Brain microvascular endothelial cell (primary cell): ENCODE measurements at regions not wholly inside any gene's neighbourhood (a gene's known extent, or its start where the extent isn't known, plus 50 kb on each side); places are given as distances from the start of the nearest gene placed in this dataset.

Experiments used
- DNase-seq: peaks from one replicate; pipeline ENCODE4 v3.0.0-alpha.2; 2020
- H3K27ac ChIP-seq: fragments of 250-450 bp; sonication (Bioruptor Pico); 2 replicates; pipeline ENCODE4 v1.5.1; 2020; ENCODE audit warnings: mild to moderate bottlenecking, moderate library complexity
- H3K27me3 ChIP-seq: fragments of 250-450 bp; sonication (Bioruptor Pico); replicated peaks from 2 replicates; pipeline ENCODE4 v1.5.1; 2020; ENCODE audit warnings: mild to moderate bottlenecking
- H3K36me3 ChIP-seq: fragments of 250-450 bp; sonication (Bioruptor Pico); replicated peaks from 2 replicates; pipeline ENCODE4 v1.5.1; 2020; ENCODE audit warnings: mild to moderate bottlenecking
- H3K4me3 ChIP-seq: 2 replicates; pipeline ENCODE4 v1.5.1; 2011; ENCODE audit warnings: low read depth, mild to moderate bottlenecking, control low read depth, low read length, moderate library complexity
- CTCF ChIP-seq: IDR thresholded peaks from 2 replicates; pipeline ENCODE4 v1.5.1; 2011; ENCODE audit warnings: low read depth, mild to moderate bottlenecking, moderate library complexity, low read length, control low read depth, inconsistent platforms; ENCODE audit errors: missing control alignments
- in situ Hi-C: cut with HindIII; loops from 2 replicates; pipeline ENCODE4 v1.10.0; 2017; ENCODE audit warnings: low sequenced_read_pairs, low pct_ligation_motif_present

GRCh38 chr15:77544162-77544561 is 88.5 kb downstream of the LINGO1 start:
- no peak for DNase-seq
- no peaks in the 10 kb centered on the region for H3K27me3 ChIP-seq
- in situ Hi-C loops, result loop anchor here (25.0 kb wide), 1 partner anchor 432 kb away; no protein-coding TSS in a partner anchor
- no peaks in the 10 kb centered on the region for H3K36me3 ChIP-seq
- H3K4me3 ChIP-seq, result no peak overlapping the region
- H3K27ac ChIP-seq, result no peak overlapping the region
- TF ChIP-seq CTCF, result no peak

- TF ChIP-seq CTCF, result peak; percentile 97
- peak overlapping the region; percentile 58 for H3K4me3 ChIP-seq
- H3K27ac ChIP-seq, result no peak overlapping the region
- H3K27me3 ChIP-seq, result no peaks in the 10 kb centered on the region
- H3K36me3 ChIP-seq, result no peaks in the 10 kb centered on the region
- in situ Hi-C loops, result loop anchor here (25.0 kb wide), 1 partner anchor 431 kb away; no protein-coding TSS in a partner anchor
- peak; percentile 65 for DNase-seq
Measured at GRCh38 chr15:77543159-77543882, 89.4 kb downstream of the LINGO1 start.

GRCh38 chr15:77542491-77543001 is 90.2 kb downstream of the LINGO1 start:
- TF ChIP-seq CTCF, result no peak
- in situ Hi-C loops, result loop anchor here (25.0 kb wide), 1 partner anchor 430 kb away; no protein-coding TSS in a partner anchor
- Histone ChIP-seq H3K4me3 (peak overlapping the region; percentile 58), H3K27ac (no peak overlapping the region), H3K27me3 (no peaks in the 10 kb centered on the region), H3K36me3 (no peaks in the 10 kb centered on the region)
- no peak for DNase-seq

- no peak for DNase-seq
- no peak for TF ChIP-seq CTCF
- Histone ChIP-seq H3K27ac (no peak overlapping the region), H3K27me3 (no peaks in the 10 kb centered on the region), H3K4me3 (no peak overlapping the region), H3K36me3 (no peaks in the 10 kb centered on the region)
- in situ Hi-C loops, result loop anchor here (25.0 kb wide), 1 partner anchor 429 kb away; no protein-coding TSS in a partner anchor
Measured at GRCh38 chr15:77541421-77542181, 91.1 kb downstream of the LINGO1 start.

GRCh38 chr15:77540312-77541060 is 92.2 kb downstream of the LINGO1 start:
- no peak for DNase-seq
- no peak for TF ChIP-seq CTCF
- in situ Hi-C loops, result loop anchor here (25.0 kb wide), 1 partner anchor 428 kb away; no protein-coding TSS in a partner anchor
- no peaks in the 10 kb centered on the region for H3K27me3 ChIP-seq
- no peaks in the 10 kb centered on the region for H3K36me3 ChIP-seq
- no peak overlapping the region for H3K4me3 ChIP-seq
- no peak overlapping the region for H3K27ac ChIP-seq
